CD8-positive, alpha-beta memory T cell (primary cell): ENCODE measurements at regions not wholly inside any gene's neighbourhood (a gene's known extent, or its start where the extent isn't known, plus 50 kb on each side); places are given as distances from the start of the nearest gene placed in this dataset.

Source experiments
- CTCF ChIA-PET: fragments of 350-600 bp; sonication (Branson Sonifier 250); formaldehyde crosslinking; loops from one replicate; lab custom pipeline; 2021; ENCODE audit warnings: antibody characterized with exemption; lab: Charles Lee
- POLR2A ChIA-PET: fragments of 350-600 bp; sonication (Branson Sonifier 250); formaldehyde crosslinking; loops from one replicate; lab custom pipeline; 2021; ENCODE audit warnings: antibody characterized with exemption; lab: Charles Lee
- DNase-seq, 5 donors: peaks; one replicate each; pipeline versions ENCODE4 v3.0.0 to v3.0.0-alpha.2; 2020 to 2022; ENCODE audit warnings: mixed read lengths in 1 of 5
- H3K27ac ChIP-seq: one replicate; pipeline ENCODE4 v1.7.0; 2013; ENCODE audit warnings: low read depth, mild to moderate bottlenecking, low read length, moderate library complexity
- H3K27me3 ChIP-seq: 2 replicates; pipeline ENCODE4 v1.7.0; 2013; ENCODE audit warnings: low read length, mild to moderate bottlenecking; ENCODE audit not compliant: insufficient read depth, poor library complexity, severe bottlenecking
- H3K36me3 ChIP-seq: 2 replicates; pipeline ENCODE4 v1.7.0; 2013; ENCODE audit warnings: mild to moderate bottlenecking, low read length, moderate library complexity; ENCODE audit not compliant: insufficient read depth
- H3K4me1 ChIP-seq: 2 replicates; pipeline ENCODE4 v1.7.0; 2013; ENCODE audit warnings: mild to moderate bottlenecking, low read length, moderate library complexity; ENCODE audit not compliant: insufficient read depth
- H3K4me3 ChIP-seq: 2 replicates; pipeline ENCODE4 v1.7.0; 2013; ENCODE audit warnings: mild to moderate bottlenecking, low read length
- H3K9me3 ChIP-seq: 2 replicates; pipeline ENCODE4 v1.7.0; 2013; ENCODE audit warnings: mild to moderate bottlenecking, low read length
- H3K27ac Mint-ChIP-seq, 8 donors: one replicate each; pipeline ENCODE4 v1.8.0; 2020 to 2021; ENCODE audit warnings: mixed read lengths in 8 of 8, mild to moderate bottlenecking in 6 of 8, inconsistent platforms in 3 of 8, moderate library complexity in 3 of 8
- H3K27me3 Mint-ChIP-seq, 2 donors: one replicate each; pipeline ENCODE4 v1.8.0; 2020 to 2021; ENCODE audit warnings: mixed read lengths in 2 of 2, mild to moderate bottlenecking in 1 of 2, moderate library complexity in 1 of 2
- H3K36me3 Mint-ChIP-seq, 3 donors: one replicate each; pipeline ENCODE4 v1.8.0; 2020 to 2021; ENCODE audit warnings: mixed read lengths in 3 of 3, inconsistent platforms in 1 of 3, mild to moderate bottlenecking in 1 of 3
- H3K4me1 Mint-ChIP-seq, 3 donors: one replicate each; pipeline ENCODE4 v1.8.0; 2020 to 2021; ENCODE audit warnings: mixed read lengths in 3 of 3, inconsistent platforms in 1 of 3, mild to moderate bottlenecking in 1 of 3
- H3K4me3 Mint-ChIP-seq, 7 donors: one replicate each; pipeline ENCODE4 v1.8.0; 2020 to 2021; ENCODE audit warnings: mixed read lengths in 7 of 7, mild to moderate bottlenecking in 6 of 7, moderate library complexity in 4 of 7, inconsistent platforms in 2 of 7
- H3K9me3 Mint-ChIP-seq, 5 donors: one replicate each; pipeline ENCODE4 v1.8.0; 2020 to 2022; ENCODE audit warnings: mixed read lengths in 5 of 5, mild to moderate bottlenecking in 3 of 5, moderate library complexity in 2 of 5, inconsistent platforms in 1 of 5

DNA sequence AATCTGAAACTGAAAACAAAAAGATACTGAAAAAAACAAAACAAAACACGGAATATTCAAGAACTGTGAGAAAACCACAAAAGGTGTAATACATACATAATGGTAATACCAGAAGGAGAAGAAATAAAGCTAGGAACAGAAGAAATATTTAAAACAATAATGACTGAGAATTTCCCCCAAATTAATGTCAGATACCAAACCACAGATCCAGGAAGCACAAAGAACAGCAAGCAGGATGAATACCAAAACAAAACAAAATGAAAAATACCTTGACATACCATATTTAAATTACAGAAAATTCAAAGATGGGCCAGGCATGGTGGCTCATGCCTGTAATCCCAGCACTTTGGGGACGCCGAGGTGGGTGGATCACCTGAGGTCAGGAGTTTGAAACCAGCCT, 57.7 kb upstream of the PARD3 start:
- Histone ChIP-seq H3K27me3 (no peaks in the 10 kb centered on the region), H3K27ac (no peak overlapping the region), H3K4me1 (no peaks in the 10 kb centered on the region), H3K9me3 (no peaks in the 10 kb centered on the region), H3K36me3 (no peaks in the 10 kb centered on the region), H3K4me3 (no peak overlapping the region)
- POLR2A ChIA-PET: no interaction called here
- H3K27ac Mint-ChIP-seq: no peak overlapping the region
- H3K4me3 Mint-ChIP-seq: no peak overlapping the region
- H3K27me3 Mint-ChIP-seq: peaks cover 6 to 8% of the 10 kb centered on the region in 2 donors
- H3K36me3 Mint-ChIP-seq: no peaks in the 10 kb centered on the region
- H3K9me3 Mint-ChIP-seq: no peaks in the 10 kb centered on the region
- H3K4me1 Mint-ChIP-seq: no peaks in the 10 kb centered on the region
- DNase-seq: no peak
- CTCF ChIA-PET: no interaction called here

DNA sequence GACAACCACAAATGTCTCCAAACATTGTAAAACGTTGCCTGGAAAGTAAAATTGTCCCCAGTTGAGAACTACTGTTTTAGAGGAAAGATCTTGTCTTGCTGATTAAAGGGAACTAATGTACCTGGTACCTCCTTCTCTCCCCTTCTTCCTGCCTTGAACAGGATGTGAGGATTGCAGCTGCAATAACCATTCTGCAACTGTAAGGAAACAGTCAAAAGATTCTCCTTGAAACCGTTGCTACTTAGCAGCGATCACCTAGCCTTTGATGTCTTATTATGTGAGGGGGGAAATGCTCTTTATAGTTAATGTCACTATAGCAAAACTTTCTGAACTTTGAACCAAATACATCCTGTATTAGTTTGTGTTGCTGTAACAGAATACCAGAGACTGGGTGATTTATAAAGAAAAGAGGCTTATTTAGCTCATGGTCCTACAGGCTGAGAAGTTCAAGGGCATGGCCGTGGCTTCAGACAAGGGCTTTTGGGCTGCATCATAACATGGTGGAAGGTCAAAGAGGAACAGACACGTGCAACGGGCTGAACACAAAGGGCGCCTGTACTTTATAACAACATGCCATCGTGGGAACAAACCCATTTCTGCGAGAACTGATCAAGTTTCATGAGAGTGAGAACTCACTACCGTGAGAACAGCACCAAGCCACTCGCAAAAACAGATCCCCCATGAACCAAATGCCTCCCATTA, 54.2 kb upstream of the PARD3 start:
- H3K36me3 Mint-ChIP-seq: no peaks in the 10 kb centered on the region
- DNase-seq: no peak
- H3K36me3 ChIP-seq: no peaks in the 10 kb centered on the region
- H3K9me3 ChIP-seq: no peaks in the 10 kb centered on the region
- H3K27ac ChIP-seq: no peak overlapping the region
- ChIA-PET CTCF (no interaction called here), POLR2A (no interaction called here)
- H3K9me3 Mint-ChIP-seq: no peaks in the 10 kb centered on the region
- H3K4me3 Mint-ChIP-seq: no peak overlapping the region
- no peak overlapping the region for H3K27ac Mint-ChIP-seq
- no peak overlapping the region for H3K4me3 ChIP-seq
- no peaks in the 10 kb centered on the region for H3K27me3 ChIP-seq
- no peaks in the 10 kb centered on the region for H3K4me1 ChIP-seq
- H3K27me3 Mint-ChIP-seq: peaks cover 8 to 9% of the 10 kb centered on the region in 2 donors
- H3K4me1 Mint-ChIP-seq: no peaks in the 10 kb centered on the region

DNA sequence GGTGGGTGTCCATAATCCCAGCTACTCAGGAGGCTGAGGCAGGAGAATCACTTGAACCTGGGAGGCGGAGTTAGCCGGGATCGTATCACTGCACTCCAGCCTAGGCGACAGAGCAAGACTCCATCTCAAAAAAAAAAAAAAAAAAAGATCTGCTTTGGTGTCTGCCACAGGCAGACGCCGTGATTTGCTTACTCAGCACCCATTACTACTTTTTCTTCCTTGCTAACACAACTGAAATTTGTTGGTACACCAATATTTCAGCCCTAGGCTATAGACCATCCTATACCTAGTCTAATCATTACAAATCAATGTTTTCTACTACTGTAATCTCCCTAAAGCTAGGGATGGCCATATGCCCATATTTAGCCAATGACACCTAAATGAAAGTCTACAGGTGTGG, 53.5 kb upstream of the PARD3 start:
- ChIA-PET POLR2A (no interaction called here), CTCF (no interaction called here)
- no peaks in the 10 kb centered on the region for H3K9me3 Mint-ChIP-seq
- no peak overlapping the region for H3K4me3 ChIP-seq
- H3K36me3 ChIP-seq: no peaks in the 10 kb centered on the region
- no peak overlapping the region for H3K4me3 Mint-ChIP-seq
- H3K27me3 ChIP-seq: no peaks in the 10 kb centered on the region
- DNase-seq: no peak
- H3K9me3 ChIP-seq: no peaks in the 10 kb centered on the region
- no peak overlapping the region for H3K27ac ChIP-seq
- no peaks in the 10 kb centered on the region for H3K4me1 Mint-ChIP-seq
- no peak overlapping the region for H3K27ac Mint-ChIP-seq
- peaks cover 8 to 9% of the 10 kb centered on the region in 2 donors for H3K27me3 Mint-ChIP-seq
- no peaks in the 10 kb centered on the region for H3K4me1 ChIP-seq
- H3K36me3 Mint-ChIP-seq: no peaks in the 10 kb centered on the region

DNA sequence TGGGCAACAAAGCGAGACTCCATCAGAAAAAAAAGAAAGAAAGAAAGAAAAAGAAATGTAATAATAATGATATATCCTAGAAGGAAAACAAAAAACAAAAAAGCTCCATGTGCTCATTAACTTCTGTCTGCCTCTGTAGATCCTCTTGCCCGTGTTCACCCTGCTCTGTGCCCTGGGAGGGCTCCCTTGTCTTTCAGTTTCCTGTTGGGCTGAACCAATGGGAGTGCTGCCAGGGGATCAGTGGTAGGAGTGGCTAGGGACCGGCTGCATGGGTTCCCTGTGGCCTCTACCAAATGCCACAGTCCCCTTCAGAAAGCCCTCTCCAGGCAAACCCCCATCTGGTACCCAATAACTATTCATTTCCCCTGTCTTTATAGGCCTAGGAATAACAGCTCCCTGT, 51.8 kb upstream of the PARD3 start:
- Histone ChIP-seq H3K4me1 (no peaks in the 10 kb centered on the region), H3K27me3 (no peaks in the 10 kb centered on the region), H3K36me3 (no peaks in the 10 kb centered on the region), H3K9me3 (no peaks in the 10 kb centered on the region), H3K4me3 (no peak overlapping the region), H3K27ac (no peak overlapping the region)
- no peaks in the 10 kb centered on the region for H3K4me1 Mint-ChIP-seq
- no peak for DNase-seq
- no peak overlapping the region for H3K4me3 Mint-ChIP-seq
- no peaks in the 10 kb centered on the region for H3K9me3 Mint-ChIP-seq
- H3K27me3 Mint-ChIP-seq: peaks cover 8% of the 10 kb centered on the region in 2 donors
- POLR2A ChIA-PET: no interaction called here
- H3K27ac Mint-ChIP-seq: no peak overlapping the region
- CTCF ChIA-PET: no interaction called here
- no peaks in the 10 kb centered on the region for H3K36me3 Mint-ChIP-seq
